ENCODE measurements at regions not wholly inside any gene's neighbourhood (a gene's known extent, or its start where the extent isn't known, plus 50 kb on each side); places are given as distances from the start of the nearest gene placed in this dataset.
"Not testable (repeated sequence)": the region's sequence is repeated elsewhere in the genome, so short reads cannot be mapped to it uniquely, and the experiment has no call there.

DNA sequence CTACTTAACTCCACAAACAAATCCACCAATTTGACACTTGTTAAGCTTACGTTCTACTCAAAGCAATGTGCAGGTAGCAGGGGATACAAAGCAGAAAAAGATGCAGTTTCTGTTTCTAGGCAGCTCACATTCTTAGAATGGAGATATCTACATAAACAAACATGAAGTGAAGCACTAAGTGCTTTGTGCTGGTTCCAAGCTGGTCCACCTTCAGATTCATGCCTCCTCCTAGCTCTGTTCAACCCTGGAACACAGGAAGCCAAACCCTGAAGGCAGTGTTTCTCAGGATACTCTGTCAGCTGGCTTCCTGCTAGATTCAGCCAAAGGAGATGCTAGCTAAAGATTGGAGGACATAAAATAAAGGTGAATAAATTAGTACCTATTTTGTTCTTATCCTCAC lies 55.3 kb upstream of the NOL4 start:
- DNase-seq (ENCODE audit: low spot score), result no peak

DNA sequence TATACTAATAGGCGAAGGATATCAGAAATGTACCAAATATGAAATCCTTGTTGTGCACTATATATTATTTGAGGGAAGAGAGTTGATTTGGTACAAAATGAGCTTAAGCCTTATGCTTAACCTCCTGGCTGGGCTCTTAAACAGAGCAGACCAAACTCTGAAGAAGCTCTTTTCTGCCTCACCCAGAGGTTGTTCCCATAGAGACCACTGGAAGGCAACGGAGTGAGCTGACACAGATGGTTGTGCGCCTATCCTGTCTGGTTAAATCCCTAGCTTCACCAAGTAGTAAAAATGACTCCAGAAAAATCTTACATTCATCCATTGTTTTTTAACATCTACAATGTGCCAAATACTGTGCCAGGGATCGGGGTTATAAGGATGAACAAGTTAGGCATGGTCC lies 55.9 kb upstream of the NOL4 start:
- DNase-seq (ENCODE audit: low spot score), result no peak

DNA sequence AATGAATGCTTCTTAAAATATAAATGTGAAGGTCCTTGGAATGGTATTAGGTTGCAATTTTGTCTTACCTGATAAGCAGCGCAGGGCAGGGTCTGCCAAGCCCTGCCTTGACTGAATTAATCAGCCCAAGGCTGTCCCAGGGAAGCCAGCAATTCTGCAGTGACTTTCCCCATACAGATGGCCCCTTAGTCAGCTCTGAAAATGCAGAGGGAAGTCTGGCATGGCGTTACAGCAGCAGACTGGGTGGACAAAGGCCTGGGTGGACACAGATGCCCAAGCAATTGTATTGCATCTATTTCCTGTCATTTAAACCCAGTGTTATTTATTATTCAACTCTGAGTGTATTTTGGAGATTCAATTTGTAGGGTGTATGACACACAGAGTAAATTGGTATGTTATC lies 56.6 kb upstream of the NOL4 start:
- DNase-seq (ENCODE audit: low spot score), result no peak

DNA sequence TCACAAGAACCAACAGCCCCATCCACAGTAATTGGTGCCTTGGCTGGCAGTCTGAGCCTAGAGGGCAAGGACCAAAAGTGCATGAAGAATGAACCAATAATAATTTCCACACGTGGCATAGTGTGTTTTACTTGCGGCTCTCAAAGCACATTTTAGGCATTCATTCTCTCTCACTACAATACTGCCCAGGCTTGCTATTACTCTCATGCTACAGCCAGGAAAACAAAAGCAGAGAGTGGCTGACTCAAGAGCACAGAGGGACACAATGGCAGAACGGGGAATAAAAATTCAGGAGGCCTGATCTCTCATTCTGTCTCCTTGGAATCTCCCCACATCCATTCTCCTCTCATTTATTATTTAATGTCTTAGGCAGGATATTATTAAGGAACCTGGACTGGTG lies 57.0 kb upstream of the NOL4 start:
- DNase-seq (ENCODE audit: low spot score), result no peak

DNA sequence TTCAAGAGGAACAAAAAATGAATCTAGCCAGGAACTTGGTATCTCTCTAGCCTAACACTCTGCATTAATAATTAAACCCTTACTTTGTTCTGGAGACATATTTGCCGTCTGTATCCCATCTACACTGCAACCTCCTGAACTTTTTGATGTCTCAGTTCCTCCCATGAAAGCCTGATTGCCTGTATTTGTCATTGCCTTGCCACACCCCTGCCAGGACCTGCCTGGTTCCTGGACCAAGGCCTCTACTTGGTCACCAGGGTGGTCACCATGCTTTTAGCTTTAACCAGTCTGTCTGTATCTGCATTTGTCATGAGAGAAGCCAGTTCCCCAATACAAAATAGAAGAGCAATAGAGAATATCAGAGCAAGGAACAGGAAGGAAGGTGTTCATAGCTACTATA lies 58.8 kb upstream of the NOL4 start:
- DNase-seq (ENCODE audit: low spot score), result no peak

DNA sequence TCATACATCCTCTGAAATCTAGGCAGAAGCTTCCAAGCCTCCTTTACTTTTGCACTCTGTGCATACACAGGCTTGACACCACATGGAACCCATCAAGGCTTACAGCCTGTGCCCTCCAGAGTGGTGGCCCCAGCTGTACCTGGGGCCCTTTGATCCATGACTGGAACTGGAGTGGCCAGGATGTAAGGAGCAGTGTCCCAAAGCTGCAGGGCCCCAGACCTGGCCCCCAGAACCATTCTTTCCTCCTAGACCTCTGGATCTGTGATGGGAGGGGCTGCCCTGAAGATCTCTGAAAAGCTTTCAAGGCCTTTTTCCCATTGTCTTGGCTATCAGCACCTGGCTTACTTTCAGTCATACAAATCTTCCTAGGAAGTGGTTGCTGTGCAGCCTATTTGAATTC lies 63.1 kb upstream of the NOL4 start:
- no peak for DNase-seq (ENCODE audit: low spot score)

DNA sequence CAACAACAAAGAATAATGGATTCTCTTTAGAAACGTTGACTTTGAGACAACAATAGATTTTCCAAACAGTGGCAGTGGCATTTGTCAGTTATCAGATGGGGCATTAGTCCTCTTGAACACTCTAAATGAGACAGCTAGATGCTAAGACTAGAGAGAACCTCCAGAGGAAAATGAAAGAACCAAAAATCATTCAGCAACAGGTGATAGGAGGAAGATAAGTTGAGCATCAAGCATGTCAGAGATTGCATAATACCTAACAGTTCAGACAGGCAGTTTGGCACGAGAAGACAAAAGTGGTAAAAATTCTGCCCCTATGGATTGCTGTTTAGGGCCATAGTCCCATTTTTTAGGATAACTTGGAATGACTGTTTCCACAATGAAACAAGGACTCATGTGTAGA lies 67.9 kb upstream of the NOL4 start:
- no peak for DNase-seq (ENCODE audit: low spot score)

DNA sequence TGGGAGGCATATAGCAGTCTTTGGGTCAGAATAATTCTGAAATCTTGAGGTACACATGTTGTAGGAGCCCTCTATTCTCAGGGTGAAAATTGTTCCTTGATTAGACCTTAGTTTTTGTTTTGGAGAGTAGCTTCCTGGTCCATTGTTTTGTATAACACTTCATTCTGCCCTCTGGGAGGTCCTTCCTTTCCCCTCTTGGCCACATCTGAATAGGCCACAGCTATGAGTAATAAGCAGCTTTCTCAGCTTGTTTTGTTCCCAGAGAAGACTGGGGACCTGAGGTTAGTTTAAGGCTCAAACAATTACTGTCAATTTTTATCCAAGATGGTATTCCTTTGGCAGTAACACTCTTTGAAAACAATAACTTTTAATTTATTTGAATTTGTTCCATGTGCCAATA lies 72.6 kb upstream of the NOL4 start:
- no peak for DNase-seq (ENCODE audit: low spot score)

DNA sequence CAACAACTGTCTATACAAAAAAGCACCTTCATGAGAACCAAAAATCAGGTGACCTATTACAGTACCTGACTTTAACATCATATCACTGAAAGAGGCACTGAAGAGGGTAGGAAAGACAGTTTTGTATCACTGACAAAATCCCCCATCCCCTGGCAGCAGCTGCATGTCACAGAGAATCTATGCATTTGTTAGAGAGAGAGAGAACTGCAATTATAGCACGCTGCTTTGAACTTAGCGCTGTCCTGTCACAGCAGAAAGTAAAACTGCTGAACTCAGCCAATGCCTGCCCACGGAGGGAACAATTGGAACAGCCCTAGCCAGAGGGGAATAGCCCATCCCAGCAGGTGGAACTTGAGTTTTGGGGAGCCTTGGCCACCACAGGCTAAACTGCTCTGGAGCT lies 75.1 kb upstream of the NOL4 start:
- DNase-seq (ENCODE audit: low spot score), result no peak

DNA sequence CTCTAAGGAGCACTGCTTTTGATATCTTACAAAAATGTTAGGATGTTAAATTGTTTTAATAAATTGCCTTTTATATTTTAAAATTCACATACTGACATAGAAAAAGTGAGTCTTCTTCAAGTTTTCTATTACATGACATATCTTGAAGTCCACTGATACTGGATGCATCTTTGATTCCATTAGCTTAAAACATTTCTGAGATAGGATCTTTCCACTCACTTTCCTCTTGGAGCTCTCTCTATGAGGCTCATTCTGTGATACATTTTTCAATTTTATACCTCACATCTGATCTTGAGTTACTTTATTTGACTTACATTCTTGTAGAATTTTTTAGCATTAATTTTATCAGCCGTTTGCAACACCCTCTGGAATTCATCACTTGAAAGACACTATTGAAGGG lies 86.8 kb upstream of the NOL4 start:
- no peak for DNase-seq (ENCODE audit: low spot score)

DNA sequence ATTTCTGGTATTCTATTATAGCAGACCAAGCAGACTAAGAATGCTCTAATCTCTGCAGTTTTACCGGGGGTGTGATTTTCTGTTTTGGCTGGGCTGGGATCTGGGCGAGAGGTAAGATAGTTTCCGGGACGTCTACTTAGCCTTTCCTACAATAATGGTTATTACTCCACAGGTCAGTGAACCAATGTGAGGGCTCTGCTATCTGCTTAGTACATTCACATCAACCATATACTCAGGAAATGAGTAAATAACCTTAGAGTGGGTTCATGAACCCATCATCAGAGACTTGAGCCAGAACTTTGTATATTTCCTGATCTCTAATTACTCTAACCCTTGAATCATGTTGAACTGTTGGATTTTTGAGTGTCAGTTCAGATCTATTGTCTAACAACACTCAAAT lies 90.1 kb upstream of the NOL4 start:
- DNase-seq (ENCODE audit: low spot score), result no peak

DNA sequence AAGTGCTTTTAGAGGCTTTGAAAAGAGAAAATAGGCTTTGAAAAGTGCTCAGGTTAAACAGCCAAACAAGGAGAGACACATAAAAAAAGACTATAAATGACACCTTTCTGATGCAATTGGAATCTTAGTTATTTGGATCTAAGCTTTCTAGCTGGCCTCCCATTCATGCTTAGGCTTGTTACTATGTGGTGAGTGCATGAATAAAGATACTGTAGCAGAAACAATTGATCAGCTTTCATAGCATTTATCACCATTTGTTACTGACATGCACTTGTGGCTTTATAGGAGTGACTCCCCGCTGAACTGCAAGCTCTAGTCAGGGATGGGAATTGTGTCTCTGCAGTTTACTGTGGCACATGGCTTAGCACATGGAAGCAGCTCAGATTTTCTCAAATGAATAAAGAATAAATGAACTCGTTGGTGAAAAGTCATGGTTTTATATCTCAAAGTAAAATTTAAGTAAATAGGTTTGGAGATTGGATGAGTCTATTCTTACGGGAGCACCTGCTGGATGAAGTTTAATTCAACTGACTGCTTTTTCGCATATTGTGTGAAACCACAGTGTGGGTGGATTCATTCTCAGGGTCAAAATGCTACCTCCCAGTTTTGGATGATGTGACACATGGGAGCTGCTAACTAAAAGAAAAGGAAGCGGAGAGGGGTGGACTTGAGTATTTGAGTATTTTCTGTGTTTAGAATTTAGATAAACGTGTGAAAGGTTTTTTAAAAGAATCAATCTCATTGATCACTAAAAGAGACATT lies 91.1 kb upstream of the NOL4 start:
- no peak for DNase-seq (ENCODE audit: low spot score)

DNA sequence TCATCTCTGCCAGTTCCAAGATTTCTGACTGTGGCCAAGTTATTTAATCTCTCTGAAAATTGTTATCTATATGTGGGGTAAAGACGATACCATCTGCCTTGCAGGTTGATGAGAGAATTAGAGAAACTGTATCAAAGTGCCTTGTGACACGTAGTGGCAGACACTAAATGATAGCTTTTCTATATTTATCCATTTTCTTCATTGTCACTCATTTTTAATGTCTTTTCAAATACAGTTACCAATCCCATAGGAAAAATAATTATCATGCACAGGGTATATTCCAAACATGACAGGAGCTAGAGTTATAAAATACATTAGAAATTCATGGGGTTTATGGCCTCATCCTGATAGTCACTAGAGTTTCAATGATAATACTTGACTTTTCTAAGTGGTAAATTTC lies 95.6 kb upstream of the NOL4 start:
- DNase-seq (ENCODE audit: low spot score), result no peak

DNA sequence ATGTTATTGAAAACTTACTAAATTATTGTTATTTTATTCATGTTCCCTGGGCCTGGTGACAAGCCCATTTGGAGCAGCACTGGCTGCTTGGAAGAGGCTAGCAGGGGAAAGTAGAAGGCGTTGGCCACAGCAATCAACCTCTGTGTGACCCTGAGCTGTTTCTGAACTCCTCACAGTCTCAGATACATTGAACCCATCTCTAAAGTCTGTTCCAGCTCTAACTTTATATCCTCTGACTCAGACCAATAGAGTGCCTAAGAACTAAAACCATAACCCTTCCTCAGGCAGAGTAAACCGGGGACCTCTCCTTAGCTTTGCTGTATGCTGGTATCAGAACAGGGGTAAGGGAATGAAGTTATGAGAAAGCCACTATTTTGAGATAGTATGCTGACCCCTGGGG lies 96.4 kb upstream of the NOL4 start:
- no peak for DNase-seq (ENCODE audit: low spot score)

DNA sequence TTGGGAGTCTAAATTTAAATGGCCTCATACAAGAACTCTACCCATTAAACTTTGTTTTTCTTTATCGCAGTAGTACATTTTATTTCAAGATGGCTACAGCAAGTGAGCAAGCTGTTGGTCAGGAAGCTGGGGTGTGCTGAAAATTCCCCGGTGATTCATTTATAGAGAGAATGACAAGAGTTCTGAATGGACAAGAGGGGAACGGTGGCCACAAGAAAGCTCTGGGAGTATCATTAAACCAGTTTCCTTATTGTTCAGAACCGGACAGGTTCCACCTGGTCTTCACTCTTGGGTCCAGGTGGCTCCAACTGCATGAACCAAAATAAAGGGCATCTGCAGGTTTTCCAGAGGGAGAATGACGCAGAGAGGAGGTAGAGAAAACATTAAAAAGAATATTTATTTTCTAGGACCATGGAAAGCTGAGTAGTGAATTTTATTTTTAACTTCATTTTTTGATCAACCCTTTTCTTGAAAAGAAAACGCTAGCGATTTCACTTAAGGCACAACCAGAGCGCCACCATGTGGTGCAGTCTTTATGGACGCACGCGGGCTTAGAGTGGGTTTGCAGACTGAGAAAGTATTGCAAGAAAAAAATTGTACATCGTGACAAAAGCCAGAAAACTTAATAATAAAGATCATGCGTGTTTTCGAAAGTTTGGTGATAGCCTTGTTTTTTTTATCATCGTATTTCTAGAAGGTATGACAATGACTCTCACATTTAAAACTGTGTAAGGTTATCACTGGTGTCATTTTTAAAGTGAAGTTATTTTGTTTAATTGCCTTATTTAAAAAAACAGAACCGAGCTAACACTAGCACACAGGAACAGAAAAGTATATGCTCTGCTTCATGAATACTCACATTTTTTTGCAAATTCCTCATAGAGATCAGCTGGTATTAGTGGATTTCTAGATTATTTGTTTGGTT lies 97.9 kb upstream of the NOL4 start:
- DNase-seq (ENCODE audit: low spot score), result peak; percentile 75

DNA sequence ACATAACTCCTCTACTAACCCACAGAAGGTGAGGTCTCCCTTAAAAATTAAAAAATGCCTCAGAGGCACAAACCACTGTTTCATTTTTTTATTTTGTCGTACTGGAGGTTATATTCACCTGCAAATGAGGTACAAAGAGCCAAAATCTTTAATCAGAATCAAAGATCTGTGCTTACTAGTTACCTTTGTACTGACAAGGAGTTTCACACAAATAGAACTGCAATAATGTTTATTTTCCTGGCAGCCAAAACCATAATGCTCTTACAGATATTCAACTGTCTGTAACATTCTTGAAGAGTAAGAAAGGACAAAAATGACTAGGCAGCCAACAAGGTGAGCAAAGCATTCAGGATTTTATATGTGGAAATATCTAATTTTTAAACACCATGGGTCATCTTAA lies 105.1 kb upstream of the NOL4 start:
- no peak for DNase-seq (ENCODE audit: low spot score)

DNA sequence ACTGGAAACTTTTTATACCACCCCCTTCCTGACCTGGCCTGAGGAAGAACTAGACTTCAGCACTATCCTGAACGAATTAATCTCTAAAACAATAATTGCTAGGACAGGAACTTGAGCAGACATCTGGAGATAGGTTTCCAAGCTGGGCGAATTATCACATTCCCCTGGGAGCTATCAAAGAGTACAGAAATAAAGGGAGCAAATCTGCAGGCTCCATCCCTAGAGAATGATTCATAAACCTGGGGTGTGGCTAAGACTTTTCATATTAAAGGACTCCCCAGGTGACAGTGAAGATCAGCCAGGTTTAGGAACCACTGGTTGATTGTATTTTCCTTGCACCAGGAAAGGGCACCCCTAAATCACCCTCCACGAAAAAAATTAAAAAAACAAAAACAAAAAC lies 105.6 kb upstream of the NOL4 start:
- no peak for DNase-seq (ENCODE audit: low spot score)

DNA sequence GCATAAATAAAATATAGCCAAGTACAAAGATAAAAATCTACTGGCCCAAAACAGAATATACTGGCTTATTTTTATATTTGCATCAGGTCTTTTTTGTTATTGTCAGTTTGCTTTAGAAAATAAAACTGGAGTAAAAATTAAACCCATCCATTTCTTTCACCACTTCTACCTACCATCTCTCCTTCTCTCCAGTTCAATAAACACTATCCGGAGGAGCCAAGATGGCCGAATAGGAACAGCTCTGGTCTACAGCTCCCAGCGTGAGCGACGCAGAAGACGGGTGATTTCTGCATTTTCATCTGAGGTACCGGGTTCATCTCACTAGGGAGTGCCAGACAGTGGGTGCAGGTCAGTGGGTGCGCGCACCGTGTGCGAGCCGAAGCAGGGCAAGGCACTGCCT lies 106.2 kb upstream of the NOL4 start:
- not testable (repeated sequence) for DNase-seq (ENCODE audit: low spot score)

DNA sequence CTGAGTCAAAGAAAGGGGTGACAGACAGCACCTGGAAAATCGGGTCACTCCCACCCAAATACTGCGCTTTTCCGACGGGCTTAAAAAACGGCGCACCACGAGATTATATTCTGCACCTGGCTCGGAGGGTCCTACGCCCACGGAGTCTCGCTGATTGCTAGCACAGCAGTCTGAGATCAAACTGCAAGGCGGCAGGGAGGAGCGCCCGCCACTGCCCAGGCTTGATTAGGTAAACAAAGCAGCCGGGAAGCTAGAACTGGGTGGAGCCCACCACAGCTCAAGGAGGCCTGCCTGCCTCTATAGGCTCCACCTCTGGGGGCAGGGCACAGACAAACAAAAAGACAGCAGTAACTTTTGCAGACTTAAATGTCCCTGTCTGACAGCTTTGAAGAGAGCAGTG lies 106.6 kb upstream of the NOL4 start:
- not testable (repeated sequence) for DNase-seq (ENCODE audit: low spot score)

DNA sequence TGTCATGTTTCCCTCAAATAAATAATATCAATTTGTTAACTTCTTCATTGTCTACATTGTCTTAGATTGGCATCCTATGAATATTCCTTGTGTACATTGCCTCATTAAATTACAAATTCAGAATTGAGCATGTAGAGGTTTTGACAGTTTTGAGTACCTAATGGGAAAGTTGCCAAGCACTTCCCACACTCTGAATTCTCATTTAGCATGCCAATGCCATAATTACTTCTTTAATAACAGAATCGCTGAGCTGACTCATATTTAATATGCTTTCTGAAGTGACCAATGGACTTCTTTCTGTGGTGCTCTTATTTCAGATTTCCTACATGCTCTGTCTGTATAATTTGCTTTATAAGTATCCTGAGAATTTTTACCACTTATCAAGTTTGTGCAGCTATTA lies 114.4 kb upstream of the NOL4 start:
- no peak for DNase-seq (ENCODE audit: low spot score)

DNA sequence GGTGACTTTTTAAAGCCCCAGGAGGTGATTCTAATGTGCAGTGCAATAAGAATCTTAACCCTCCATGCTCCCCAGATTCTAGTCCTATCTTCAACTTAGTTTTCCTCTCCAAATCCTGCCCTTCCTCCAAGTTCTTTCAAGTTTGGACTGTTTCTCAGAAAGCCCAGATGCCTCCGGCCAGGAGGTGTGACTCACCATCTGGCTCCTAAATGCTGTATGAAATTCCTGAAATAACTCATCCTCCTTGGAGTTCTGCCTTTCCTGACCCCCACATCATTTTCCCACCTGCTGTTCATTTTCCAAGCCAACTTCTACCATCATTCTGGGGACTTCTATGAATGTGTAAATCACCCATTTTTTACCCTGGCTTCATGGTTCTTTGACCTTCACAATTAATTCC lies 118.2 kb upstream of the NOL4 start:
- DNase-seq (ENCODE audit: low spot score), result peak; percentile 6

DNA sequence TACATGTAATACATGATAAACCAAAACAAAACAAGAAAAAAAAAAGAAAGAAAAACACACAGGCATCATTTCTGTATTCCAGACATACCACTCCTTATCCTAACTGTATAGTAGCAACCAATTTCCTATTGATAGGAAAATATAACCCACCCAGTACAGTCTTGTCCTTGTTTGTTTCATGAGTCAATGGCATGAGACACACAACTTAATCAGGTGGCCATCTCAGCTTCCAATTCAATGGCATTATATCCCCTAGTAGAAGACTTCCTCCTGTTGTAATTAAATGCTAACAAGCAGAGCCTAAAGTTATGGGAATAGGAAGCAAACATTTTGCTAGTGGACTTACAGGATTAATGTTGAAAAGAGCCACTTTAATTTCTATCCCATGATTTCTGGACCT lies 121.0 kb upstream of the NOL4 start:
- no peak for DNase-seq (ENCODE audit: low spot score)

DNA sequence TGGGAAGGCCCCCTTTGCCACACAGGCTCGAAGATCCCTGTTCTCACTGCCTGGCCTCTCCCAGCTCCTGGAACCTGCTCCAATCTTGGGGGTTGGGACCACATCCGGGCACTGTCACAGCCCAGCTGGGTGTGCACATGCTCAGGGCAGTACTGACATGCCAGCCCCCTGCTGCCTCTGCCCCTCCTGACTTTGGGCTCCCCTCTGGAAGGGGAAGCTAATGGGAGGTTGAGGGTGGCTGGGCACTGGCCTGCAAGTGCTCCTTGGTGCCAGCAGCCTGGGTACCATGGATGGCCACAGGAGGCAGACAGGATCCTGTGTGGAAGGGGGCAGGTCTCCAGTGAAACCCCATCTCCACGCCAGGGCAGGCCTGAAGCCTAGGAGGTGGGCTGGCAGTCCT lies 126.1 kb upstream of the NOL4 start:
- no peak for DNase-seq (ENCODE audit: low spot score)
